NCI-H1436 (cell line): ENCODE measurements at regions not wholly inside any gene's neighbourhood (a gene's known extent, or its start where the extent isn't known, plus 50 kb on each side); places are given as distances from the start of the nearest gene placed in this dataset.
"Not testable (repeated sequence)": the region's sequence is repeated elsewhere in the genome, so short reads cannot be mapped to it uniquely, and the experiment has no call there.

Experiments
- DNase-seq: peaks from one replicate; lab custom pipeline; 2025; lab: John Stamatoyannopoulos, UW

DNA sequence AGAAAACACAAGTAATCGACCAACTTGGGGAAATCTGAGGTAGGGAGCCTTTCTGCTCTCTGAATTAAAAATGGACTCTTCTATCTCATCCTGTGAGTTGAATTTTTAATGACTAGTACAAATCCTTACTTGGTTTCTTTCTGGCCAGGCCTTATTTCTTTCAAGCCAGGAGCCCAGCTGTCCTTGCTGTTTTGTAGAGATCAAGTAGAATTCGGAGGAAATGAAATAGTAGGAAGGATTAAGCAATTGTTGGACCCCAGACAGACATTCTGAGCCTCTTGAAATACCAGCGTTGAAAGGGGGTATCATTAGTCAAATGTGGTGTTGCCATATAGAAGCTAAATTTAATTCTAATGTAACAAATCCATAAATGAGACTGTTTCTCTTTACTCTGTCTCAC is 53.7 kb upstream of the SMIM15 start:
- no peak for DNase-seq

DNA sequence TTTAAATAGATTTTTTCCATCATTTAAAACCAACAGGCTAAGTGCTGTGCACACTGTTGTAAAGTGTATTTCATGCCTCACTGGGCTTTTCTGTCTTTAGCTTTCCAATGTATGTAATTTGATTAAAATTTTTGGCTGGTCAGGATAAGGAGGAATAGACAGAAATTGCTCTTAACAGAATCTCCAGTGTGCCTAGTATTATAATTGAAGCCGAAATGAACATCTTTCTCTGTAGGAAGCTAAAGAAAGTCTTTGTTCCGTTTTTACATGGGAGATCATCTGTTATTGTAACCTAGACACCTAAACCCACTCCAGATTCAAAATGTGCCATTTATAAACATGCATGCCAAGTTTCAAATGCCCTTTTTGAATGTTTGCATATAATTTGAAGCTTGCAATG is 54.5 kb upstream of the SMIM15 start:
- DNase-seq = no peak

DNA sequence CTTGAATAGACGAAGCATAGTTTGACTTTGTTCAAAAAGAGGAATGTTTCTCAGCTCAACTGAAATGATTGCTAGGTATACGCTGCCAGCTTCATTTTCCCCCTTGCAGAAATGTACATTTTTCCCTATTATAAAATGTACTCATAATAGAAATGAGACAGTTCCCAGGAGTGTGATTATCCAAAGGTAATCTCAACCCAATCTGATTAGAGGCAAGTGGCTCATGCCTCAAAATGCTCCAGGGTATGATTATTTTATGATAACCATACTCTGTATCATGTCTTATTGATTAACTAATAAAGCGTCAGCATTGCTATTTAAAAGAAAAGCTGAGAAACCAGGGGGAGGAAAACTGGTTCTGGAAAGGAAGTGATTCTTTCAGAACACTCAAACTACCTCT is 54.9 kb upstream of the SMIM15 start:
- DNase-seq = no peak

DNA sequence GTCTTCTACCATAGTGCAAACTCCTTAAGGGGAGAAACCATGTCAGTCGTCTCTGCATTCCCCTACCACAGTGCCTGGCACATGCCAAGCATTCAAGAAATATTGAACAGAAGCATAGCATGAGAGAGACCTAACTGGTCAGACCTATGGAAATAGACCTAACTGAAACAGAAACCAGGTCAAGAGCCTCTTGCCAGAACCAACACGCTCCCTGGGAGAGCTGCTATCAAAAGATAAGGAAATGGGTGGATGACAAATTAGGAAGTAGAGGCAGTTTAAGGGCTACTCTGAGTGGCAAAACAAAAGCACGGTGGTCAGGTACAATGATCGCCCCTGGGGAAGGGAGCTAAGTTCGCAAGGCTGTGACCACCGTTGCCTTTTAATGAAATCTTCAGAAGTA is 66.0 kb upstream of the SMIM15 start:
- DNase-seq = no peak

DNA sequence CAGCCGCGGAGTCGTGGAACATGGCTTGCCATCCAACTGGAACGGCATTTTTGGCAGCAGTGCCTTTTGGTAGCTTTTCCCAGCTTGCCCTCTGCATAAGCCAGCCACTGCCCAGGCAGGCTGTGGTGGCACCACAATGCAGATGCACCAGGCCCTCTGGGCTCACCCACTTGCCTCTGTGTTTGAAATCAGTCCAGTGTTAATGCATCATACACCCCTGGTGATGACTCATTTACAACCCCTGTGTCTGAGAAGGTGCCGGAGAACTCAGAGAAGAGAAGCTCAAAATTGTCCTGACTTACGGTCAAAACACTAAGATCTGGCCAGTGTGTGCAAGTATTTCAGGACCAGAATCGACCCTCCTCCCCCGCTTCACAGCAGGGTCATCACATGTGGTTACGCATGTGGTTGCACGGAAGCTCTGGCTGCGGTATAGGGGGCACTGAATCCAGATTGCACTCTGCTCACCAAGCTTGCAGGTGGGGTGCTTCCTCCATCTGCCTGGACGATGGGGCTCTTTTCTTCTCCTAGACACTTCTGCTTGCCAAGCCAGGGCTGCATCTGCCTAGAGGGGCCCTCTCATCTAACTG is 66.5 kb upstream of the SMIM15 start:
- DNase-seq = no peak

GRCh38 chr5:61229416-61229815 is 67.1 kb upstream of the SMIM15 start:
- DNase-seq = no peak

DNA sequence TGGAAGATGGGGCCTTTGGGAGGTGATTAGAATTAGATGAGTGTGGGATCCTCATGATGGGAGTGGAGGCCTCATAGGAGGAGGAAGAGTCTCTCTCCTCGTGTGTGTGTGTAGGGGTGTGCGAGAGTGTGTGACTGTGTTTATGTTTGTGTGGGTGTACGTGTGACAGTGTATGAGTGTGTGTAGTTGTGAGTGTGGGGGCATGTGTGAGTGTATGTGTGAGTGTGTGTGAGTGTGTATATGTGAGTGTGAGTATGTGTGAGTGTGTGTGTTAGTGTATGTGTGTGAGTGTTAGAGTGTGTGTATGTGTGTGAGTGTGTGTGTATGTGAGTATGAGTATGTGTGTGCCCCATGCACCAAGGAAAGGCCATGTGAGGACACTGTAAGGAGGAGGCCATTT is 68.2 kb upstream of the SMIM15 start:
- no peak for DNase-seq

- no peak for DNase-seq
Measured at GRCh38 chr5:61231813-61232212, 69.5 kb upstream of the SMIM15 start.

- DNase-seq = no peak
Measured at GRCh38 chr5:61232490-61233050, 70.3 kb upstream of the SMIM15 start.

- no peak for DNase-seq
Measured at GRCh38 chr5:61234019-61234418, 71.8 kb upstream of the SMIM15 start.

GRCh38 chr5:61236715-61237114 is 74.4 kb upstream of the SMIM15 start:
- DNase-seq = not testable (repeated sequence)

DNA sequence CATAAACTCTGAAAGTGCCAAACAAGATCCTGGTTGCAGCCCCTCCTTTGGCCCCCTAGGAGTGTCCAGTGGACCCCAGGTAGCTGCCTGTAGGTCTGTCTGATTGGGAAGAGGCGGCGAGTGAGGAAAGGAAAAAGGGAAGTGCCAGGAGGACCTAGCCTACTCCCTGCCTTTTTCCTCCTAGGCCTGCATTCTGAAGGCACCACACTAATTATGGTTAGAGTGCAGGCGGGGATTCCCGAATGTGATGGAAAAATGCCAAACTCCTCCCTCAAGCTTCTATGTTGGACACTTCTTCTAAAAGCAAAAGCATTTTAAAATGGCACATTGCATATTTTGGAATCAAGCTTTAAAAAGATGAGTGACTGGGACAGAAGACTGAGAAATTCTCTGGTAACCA is 83.2 kb upstream of the SMIM15 start:
- peak; percentile 20 for DNase-seq

- DNase-seq = no peak
Measured at GRCh38 chr5:61245936-61246335, 83.7 kb upstream of the SMIM15 start.

DNA sequence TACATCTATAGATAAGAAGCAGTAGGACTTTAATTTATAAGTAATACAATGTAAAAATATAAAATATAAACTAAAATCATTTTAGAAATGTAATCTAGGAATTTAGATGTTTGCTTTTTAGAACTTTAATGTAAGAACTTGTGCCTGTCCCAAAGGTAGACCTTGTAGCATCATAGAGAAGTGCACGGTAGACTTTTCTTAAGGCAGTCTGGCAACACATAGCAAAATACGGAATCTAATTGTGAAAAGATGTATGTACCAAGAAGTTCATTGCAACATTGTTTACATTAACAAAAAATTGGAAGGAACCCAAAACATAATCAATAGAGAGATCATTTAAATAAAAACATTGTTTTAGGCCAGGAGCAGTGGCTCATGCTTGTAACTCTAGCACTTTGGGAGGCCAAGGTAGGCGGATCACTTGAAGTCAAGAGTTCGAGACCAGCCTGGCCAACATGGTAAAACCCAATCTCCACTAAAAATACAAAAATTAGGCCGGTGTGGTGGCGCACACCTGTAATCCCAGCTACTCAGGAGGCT is 84.6 kb upstream of the SMIM15 start:
- DNase-seq = no peak

DNA sequence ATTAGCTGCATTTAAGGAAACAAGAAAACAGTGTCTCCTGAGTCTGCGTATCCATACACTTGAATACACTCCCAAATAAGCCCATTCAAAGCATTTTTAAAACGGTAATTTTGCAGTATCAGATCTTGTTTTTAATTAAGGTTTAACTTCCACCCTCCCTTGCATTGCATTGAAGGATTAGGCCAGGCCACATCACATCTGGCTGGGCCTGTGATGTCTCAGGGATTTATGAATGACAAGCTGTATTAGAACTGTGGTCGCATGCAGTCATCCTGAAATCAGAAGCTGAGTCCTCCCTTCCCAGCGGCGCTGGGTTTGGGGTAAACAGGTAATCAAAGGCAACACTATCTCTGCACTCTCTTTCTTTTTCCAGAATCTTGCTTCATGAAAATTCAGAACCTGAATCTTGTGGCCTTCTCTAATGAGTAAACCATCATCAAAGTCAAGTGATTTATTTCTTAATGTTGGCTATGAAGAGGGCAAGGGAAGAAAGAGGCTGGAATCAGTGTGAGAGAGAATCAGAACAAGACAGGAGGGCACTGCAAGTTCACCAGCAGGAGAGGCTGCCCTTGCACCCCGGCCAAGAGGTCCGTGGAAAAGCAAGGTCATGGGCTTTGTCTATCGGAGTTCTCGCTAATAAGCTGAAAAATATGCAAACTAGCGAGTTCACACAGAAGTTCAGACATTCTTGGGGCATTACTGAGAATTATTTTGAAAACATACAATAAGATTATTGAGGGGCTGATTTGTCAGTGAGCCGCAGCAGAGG is 80.0 kb upstream of the ZSWIM6 start:
- no peak for DNase-seq

GRCh38 chr5:61252643-61252925 is 79.5 kb upstream of the ZSWIM6 start:
- DNase-seq = no peak

GRCh38 chr5:61253547-61253946 is 78.5 kb upstream of the ZSWIM6 start:
- no peak for DNase-seq

GRCh38 chr5:61254969-61255555 is 77.0 kb upstream of the ZSWIM6 start:
- no peak for DNase-seq

DNA sequence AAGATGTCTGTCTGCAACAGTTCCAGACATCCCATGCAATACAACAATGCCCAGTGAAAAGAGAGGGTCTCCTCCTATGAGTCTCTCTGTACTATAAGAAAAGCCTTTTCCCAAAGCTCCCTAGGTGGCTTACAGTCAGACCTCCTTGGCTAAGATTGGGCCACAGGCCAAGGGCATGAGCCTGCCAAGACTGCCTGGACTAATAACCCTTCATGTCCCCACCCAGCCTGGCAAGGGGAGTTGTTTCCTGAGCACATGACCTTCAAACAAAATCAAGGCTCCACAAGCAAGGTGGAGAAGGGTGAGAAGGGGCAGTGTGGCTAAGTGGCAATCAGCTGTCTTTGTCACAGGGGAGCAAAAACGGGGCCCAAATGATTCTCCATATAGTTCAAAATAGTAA is 75.6 kb upstream of the ZSWIM6 start:
- DNase-seq = no peak

DNA sequence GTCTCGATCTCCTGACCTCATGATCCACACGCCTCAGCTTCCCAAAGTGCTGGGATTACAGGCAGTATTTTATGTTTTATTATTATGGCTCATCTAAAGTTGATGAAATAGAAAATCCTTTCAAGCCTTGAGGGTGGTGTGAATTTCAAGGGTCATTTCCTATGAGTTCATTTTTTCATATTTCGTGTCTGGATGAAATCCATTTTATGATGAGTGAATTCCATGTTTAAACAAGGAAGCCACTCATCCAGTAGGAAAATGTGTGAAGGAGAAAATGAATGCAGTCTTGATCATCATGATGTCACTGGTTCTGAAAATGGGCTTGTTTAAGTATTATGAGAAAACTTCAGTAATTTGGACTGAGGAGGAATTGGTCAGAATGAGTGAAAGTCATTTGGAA is 74.6 kb upstream of the ZSWIM6 start:
- no peak for DNase-seq

DNA sequence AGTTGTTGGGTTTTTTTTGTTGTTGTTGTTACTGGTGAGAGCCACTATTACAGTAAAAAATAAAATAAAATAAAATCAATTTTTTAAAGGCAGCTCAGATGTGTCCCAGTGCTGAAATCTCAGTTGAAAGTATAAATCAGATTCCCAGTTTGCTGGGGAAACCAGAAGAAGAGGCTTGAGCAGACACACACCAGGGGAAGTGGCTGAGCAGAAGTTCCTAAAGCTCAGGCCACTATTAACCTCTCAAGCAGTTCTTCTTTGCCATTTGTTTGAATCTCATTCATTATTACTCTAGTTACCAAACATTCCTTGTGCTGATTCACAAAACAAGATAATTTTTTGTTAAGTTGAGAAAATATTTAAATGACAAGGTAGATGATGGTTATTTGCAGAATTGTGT is 70.9 kb upstream of the ZSWIM6 start:
- DNase-seq = no peak

DNA sequence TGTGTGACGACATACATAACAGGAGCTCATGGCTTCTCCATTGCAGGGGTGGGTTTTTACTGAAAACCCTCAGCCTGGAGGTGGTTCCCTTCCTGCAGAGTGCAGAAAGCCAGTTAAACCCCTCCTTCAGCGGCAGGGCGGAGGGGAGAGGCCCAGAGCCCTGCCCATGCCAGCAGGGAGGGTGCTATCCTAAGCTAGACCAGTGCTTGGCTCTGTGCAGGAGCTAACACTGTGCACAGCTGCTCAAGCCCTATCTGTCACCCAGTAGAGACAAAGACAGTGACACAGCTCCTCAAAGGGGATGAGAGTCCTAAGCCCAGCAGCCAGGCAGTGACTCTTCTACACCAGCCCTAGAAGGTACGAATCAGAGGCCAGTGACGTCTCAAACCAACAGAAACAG is 70.0 kb upstream of the ZSWIM6 start:
- no peak for DNase-seq

DNA sequence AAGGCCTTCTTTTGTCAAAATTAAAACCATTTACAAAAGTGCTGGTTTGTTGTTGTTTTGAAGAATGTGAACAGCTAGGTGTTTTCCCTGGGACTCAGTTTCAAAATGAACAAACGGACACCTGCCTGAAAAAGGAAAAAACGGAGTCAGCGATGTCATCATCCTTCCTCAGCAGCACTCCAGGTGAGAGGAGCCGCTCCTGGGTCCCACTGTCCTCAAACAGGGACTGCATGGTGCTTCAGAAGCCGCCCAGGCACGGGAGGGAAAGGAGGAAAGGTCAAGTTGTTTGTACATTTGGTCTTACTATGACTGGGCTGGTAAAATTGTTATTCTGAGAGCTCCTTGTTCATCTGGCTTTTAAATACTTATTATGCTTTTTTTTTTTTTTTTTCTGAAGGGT is 69.0 kb upstream of the ZSWIM6 start:
- no peak for DNase-seq
